H9 (cell line): ENCODE measurements at regions not wholly inside any gene's neighbourhood (a gene's known extent, or its start where the extent isn't known, plus 50 kb on each side); places are given as distances from the start of the nearest gene placed in this dataset.

Experiments used
- DNase-seq: peaks from one replicate; pipeline ENCODE4 v3.0.0-alpha.2; 2017
- H2AFZ ChIP-seq: one replicate; pipeline ENCODE4 v1.6.1; 2013; ENCODE audit warnings: mild to moderate bottlenecking, low read length, control low read depth, moderate library complexity
- H2AK5ac ChIP-seq: 2 replicates; pipeline ENCODE4 v1.6.1; 2013; ENCODE audit warnings: low read length, control low read depth, mixed read lengths; ENCODE audit not compliant: insufficient read length
- H2BK120ac ChIP-seq: one replicate; pipeline ENCODE4 v1.6.1; 2013; ENCODE audit warnings: low read depth, mild to moderate bottlenecking, low read length, control low read depth, inconsistent platforms; ENCODE audit not compliant: poor library complexity, severe bottlenecking
- H2BK12ac ChIP-seq: 2 replicates; pipeline ENCODE4 v1.6.1; 2013; ENCODE audit warnings: low read length, control low read depth, mixed read lengths, low read depth; ENCODE audit not compliant: insufficient read length
- H2BK15ac ChIP-seq: 2 replicates; pipeline ENCODE4 v1.6.1; 2013; ENCODE audit warnings: low read depth, low read length, control low read depth
- H2BK20ac ChIP-seq: one replicate; pipeline ENCODE4 v1.6.1; 2013; ENCODE audit warnings: low read depth, mild to moderate bottlenecking, low read length, control low read depth, inconsistent platforms; ENCODE audit not compliant: poor library complexity, severe bottlenecking
- H2BK5ac ChIP-seq: 2 replicates; pipeline ENCODE4 v1.6.1; 2013; ENCODE audit warnings: low read length, control low read depth, mixed read lengths; ENCODE audit not compliant: insufficient read length
- H3K14ac ChIP-seq: 2 replicates; pipeline ENCODE4 v1.6.1; 2013; ENCODE audit warnings: low read length, control low read depth; ENCODE audit not compliant: insufficient read depth
- H3K18ac ChIP-seq: 2 replicates; pipeline ENCODE4 v1.6.1; 2013; ENCODE audit warnings: low read depth, mild to moderate bottlenecking, mixed read lengths, low read length, control low read depth; ENCODE audit not compliant: insufficient read length
- H3K23ac ChIP-seq: 2 replicates; pipeline ENCODE4 v1.6.1; 2013; ENCODE audit warnings: low read length, control low read depth, mixed read lengths, low read depth; ENCODE audit not compliant: insufficient read length
- H3K23me2 ChIP-seq: 2 replicates; pipeline ENCODE4 v1.6.1; 2013; ENCODE audit warnings: low read depth, mild to moderate bottlenecking, mixed read lengths, low read length, control low read depth; ENCODE audit not compliant: insufficient read length, poor library complexity, severe bottlenecking
- H3K27ac ChIP-seq: 2 replicates; pipeline ENCODE4 v1.5.1; 2013; ENCODE audit warnings: low read length, control low read depth, mixed read lengths, low read depth; ENCODE audit not compliant: insufficient read length
- H3K27me3 ChIP-seq: 2 replicates; pipeline ENCODE4 v1.6.1; 2013; ENCODE audit warnings: low read length, control low read depth, inconsistent platforms; ENCODE audit not compliant: insufficient read depth
- H3K4ac ChIP-seq: 2 replicates; pipeline ENCODE4 v1.6.1; 2013; ENCODE audit warnings: low read depth, mild to moderate bottlenecking, control low read depth, inconsistent platforms, low read length, moderate library complexity
- H3K4me1 ChIP-seq: 2 replicates; pipeline ENCODE4 v1.6.1; 2013; ENCODE audit warnings: low read length, control low read depth, inconsistent platforms; ENCODE audit not compliant: insufficient read depth
- H3K4me2 ChIP-seq: 2 replicates; pipeline ENCODE4 v1.6.1; 2013; ENCODE audit warnings: low read length, control low read depth, mixed read lengths; ENCODE audit not compliant: insufficient read length, insufficient read depth
- H3K56ac ChIP-seq: 2 replicates; pipeline ENCODE4 v1.6.1; 2013; ENCODE audit warnings: low read depth, mild to moderate bottlenecking, mixed read lengths, low read length, control low read depth; ENCODE audit not compliant: insufficient read length
- H3K79me1 ChIP-seq: 2 replicates; pipeline ENCODE4 v1.6.1; 2013; ENCODE audit warnings: low read depth, mild to moderate bottlenecking, moderate library complexity, low read length, control low read depth, inconsistent platforms; ENCODE audit not compliant: insufficient read depth, poor library complexity, severe bottlenecking
- H3K79me2 ChIP-seq: 2 replicates; pipeline ENCODE4 v1.6.1; 2013; ENCODE audit warnings: low read length, control low read depth, inconsistent platforms; ENCODE audit not compliant: insufficient read depth
- H3K9ac ChIP-seq: 2 replicates; pipeline ENCODE4 v1.6.1; 2013; ENCODE audit warnings: low read length, control low read depth, mixed read lengths; ENCODE audit not compliant: insufficient read length; ENCODE audit errors: extremely low read depth
- H3K9me3 ChIP-seq: one replicate; pipeline ENCODE4 v1.6.1; 2013; ENCODE audit warnings: low read depth, low read length, inconsistent platforms; ENCODE audit not compliant: control insufficient read depth
- H3T11ph ChIP-seq: one replicate; pipeline ENCODE4 v1.6.1; 2013; ENCODE audit warnings: mild to moderate bottlenecking, low read length, control low read depth, inconsistent platforms
- H4K20me1 ChIP-seq: one replicate; pipeline ENCODE4 v1.6.1; 2013; ENCODE audit not compliant: control insufficient read depth, insufficient read length, insufficient read depth
- H4K5ac ChIP-seq: 2 replicates; pipeline ENCODE4 v1.6.1; 2013; ENCODE audit warnings: low read depth, mild to moderate bottlenecking, mixed read lengths, low read length, control low read depth; ENCODE audit not compliant: insufficient read length
- H4K8ac ChIP-seq: replicated peaks from 2 replicates; pipeline ENCODE4 v1.6.1; 2013; ENCODE audit warnings: low read length, control low read depth, mixed read lengths, low read depth; ENCODE audit not compliant: insufficient read length
- H4K91ac ChIP-seq: 2 replicates; pipeline ENCODE4 v1.6.1; 2013; ENCODE audit warnings: low read depth, mild to moderate bottlenecking, moderate library complexity, mixed read lengths, low read length, control low read depth; ENCODE audit not compliant: insufficient read length
- H3K27ac Mint-ChIP-seq, 3 experiments: 2 replicates in 2 of 3; 3 replicates in 1 of 3; pipeline ENCODE4 v1.8.0; 2020 to 2021; ENCODE audit warnings: mixed read lengths in 3 of 3, mild to moderate bottlenecking in 1 of 3, moderate library complexity in 1 of 3
- H3K27me3 Mint-ChIP-seq: 2 replicates; pipeline ENCODE4 v1.8.0; 2021; ENCODE audit warnings: low read depth, mild to moderate bottlenecking, moderate library complexity, mixed read lengths
- H3K36me3 Mint-ChIP-seq, 3 experiments: 2 replicates in 2 of 3; 3 replicates in 1 of 3; pipeline ENCODE4 v1.8.0; 2020 to 2021; ENCODE audit warnings: low read depth in 3 of 3, mixed read lengths in 3 of 3; ENCODE audit not compliant: insufficient read depth in 1 of 3
- H3K4me1 Mint-ChIP-seq, 2 experiments: 2 replicates each; pipeline ENCODE4 v1.8.0; 2020; ENCODE audit warnings: mixed read lengths in 2 of 2
- H3K4me3 Mint-ChIP-seq, 2 experiments: 2 replicates in 1 of 2; 3 replicates in 1 of 2; pipeline ENCODE4 v1.8.0; 2020 to 2021; ENCODE audit warnings: mild to moderate bottlenecking in 2 of 2, mixed read lengths in 2 of 2, moderate library complexity in 1 of 2
- H3K9me3 Mint-ChIP-seq, 2 experiments: 2 replicates in 1 of 2; 3 replicates in 1 of 2; pipeline ENCODE4 v1.8.0; 2020; ENCODE audit warnings: mild to moderate bottlenecking in 2 of 2, mixed read lengths in 2 of 2, moderate library complexity in 1 of 2
- CTCF ChIP-seq: fragments of 200-600 bp; sonication (generic); conservative IDR thresholded peaks from 3 replicates; pipeline ENCODE4 v1.8.0; 2021; ENCODE audit warnings: antibody characterized with exemption, mild to moderate bottlenecking
- WGBS: extraction: QIAGEN DNeasy Blood & Tissue Kit; methylation state at CpG from one replicate; pipeline ENCODE4 v1.1.7; 2013; ENCODE audit warnings: missing lambda C conversion rate, low lambda C conversion rate, mixed read lengths; ENCODE audit not compliant: insufficient read length; ENCODE audit errors: extremely low coverage; 5-methylcytosine and 5-hydroxymethylcytosine counted together

GRCh38 chr4:163017135-163017534, 149.6 kb downstream of the NAF1 start:
- no peak for DNase-seq
- H2BK5ac ChIP-seq = no peak overlapping the region
- no peak overlapping the region for H2AK5ac ChIP-seq
- H3K23me2 ChIP-seq = no peaks in the 10 kb centered on the region
- no peak overlapping the region for H3K4me3 Mint-ChIP-seq
- H4K8ac ChIP-seq = no peak overlapping the region
- H3K9ac ChIP-seq = no peak overlapping the region
- TF ChIP-seq CTCF = no peak
- H3K79me1 ChIP-seq = no peaks in the 10 kb centered on the region
- no peaks in the 10 kb centered on the region for H3K27me3 ChIP-seq
- H3K18ac ChIP-seq = no peak overlapping the region
- H4K20me1 ChIP-seq = no peaks in the 10 kb centered on the region
- H3K79me2 ChIP-seq = no peaks in the 10 kb centered on the region
- H2BK15ac ChIP-seq = no peak overlapping the region
- H3K56ac ChIP-seq = no peak overlapping the region
- H3K27ac Mint-ChIP-seq = no peak overlapping the region
- no peak overlapping the region for H3K23ac ChIP-seq
- H3K36me3 Mint-ChIP-seq = no peaks in the 10 kb centered on the region
- H3K27ac ChIP-seq = no peak overlapping the region
- no peak overlapping the region for H2AFZ ChIP-seq
- H3K4ac ChIP-seq = no peak overlapping the region
- H3K9me3 ChIP-seq = no peaks in the 10 kb centered on the region
- no peak overlapping the region for H4K5ac ChIP-seq
- H3K14ac ChIP-seq = no peak overlapping the region
- H3K4me1 ChIP-seq = no peaks in the 10 kb centered on the region
- no CpG with 5 or more reads among the region's 1 CpG for WGBS
- H3T11ph ChIP-seq = no peak overlapping the region
- no peaks in the 10 kb centered on the region for H3K4me1 Mint-ChIP-seq
- no peaks in the 10 kb centered on the region for H3K9me3 Mint-ChIP-seq
- H3K27me3 Mint-ChIP-seq = no peaks in the 10 kb centered on the region
- no peak overlapping the region for H2BK20ac ChIP-seq
- no peak overlapping the region for H3K4me2 ChIP-seq
- no peak overlapping the region for H4K91ac ChIP-seq
- H2BK12ac ChIP-seq = no peak overlapping the region
- H2BK120ac ChIP-seq = no peak overlapping the region
